Suprapubic skin (tissue), 4 donors: ENCODE measurements at regions not wholly inside any gene's neighbourhood (a gene's known extent, or its start where the extent isn't known, plus 50 kb on each side); places are given as distances from the start of the nearest gene placed in this dataset.
"Not testable (repeated sequence)": the region's sequence is repeated elsewhere in the genome, so short reads cannot be mapped to it uniquely, and the experiment has no call there.

Experiments
- DNase-seq, 2 donors: peaks; one replicate each; pipeline ENCODE4 v3.0.0-alpha.2; 2019; ENCODE audit warnings: low spot score in 2 of 2
- H3K27ac ChIP-seq: fragments of 200-600 bp; sonication (generic); one replicate; pipeline ENCODE4 v1.5.1; 2019
- H3K27me3 ChIP-seq: fragments of 200-600 bp; sonication (generic); one replicate; pipeline ENCODE4 v1.5.1; 2019
- H3K36me3 ChIP-seq: fragments of 200-600 bp; sonication (generic); one replicate; pipeline ENCODE4 v1.5.1; 2019
- H3K4me1 ChIP-seq: fragments of 200-600 bp; sonication (generic); one replicate; pipeline ENCODE4 v1.5.1; 2019
- H3K4me3 ChIP-seq: fragments of 200-600 bp; sonication (generic); one replicate; pipeline ENCODE4 v1.5.1; 2019; ENCODE audit warnings: mild to moderate bottlenecking
- H3K9me3 ChIP-seq: fragments of 200-600 bp; sonication (generic); one replicate; pipeline ENCODE4 v1.5.1; 2019
- EP300 ChIP-seq: sonication (generic); formaldehyde crosslinking; IDR thresholded peaks from one replicate; pipeline ENCODE4 v1.6.1; 2017; ENCODE audit warnings: antibody characterized with exemption
- POLR2A ChIP-seq, 2 donors: fragments of 450-650 bp; IDR thresholded peaks; one replicate each; pipeline ENCODE4 v1.6.1; 2017; ENCODE audit warnings: antibody characterized with exemption in 2 of 2, mild to moderate bottlenecking in 2 of 2, moderate library complexity in 2 of 2
- POLR2AphosphoS5 ChIP-seq, 3 donors: sonication (generic); formaldehyde crosslinking; IDR thresholded peaks; one replicate each; pipeline ENCODE4 v1.6.1; 2017; ENCODE audit warnings: antibody characterized with exemption in 3 of 3
- WGBS: methylation state at CpG from one replicate; pipeline ENCODE4 v1.1.5; 2018; 5-methylcytosine and 5-hydroxymethylcytosine counted together
- TF ChIP-seq, protein P1 (sequence below), 2 donors: fragments of 200-600 bp in 1 of 2; fragments of 450-650 bp in 1 of 2; sonication (generic) in 1 of 2; IDR thresholded peaks; one replicate each; pipeline ENCODE4 v1.5.1; 2016 to 2019; ENCODE audit warnings: antibody characterized with exemption in 2 of 2, mild to moderate bottlenecking in 1 of 2, moderate library complexity in 1 of 2

DNA sequence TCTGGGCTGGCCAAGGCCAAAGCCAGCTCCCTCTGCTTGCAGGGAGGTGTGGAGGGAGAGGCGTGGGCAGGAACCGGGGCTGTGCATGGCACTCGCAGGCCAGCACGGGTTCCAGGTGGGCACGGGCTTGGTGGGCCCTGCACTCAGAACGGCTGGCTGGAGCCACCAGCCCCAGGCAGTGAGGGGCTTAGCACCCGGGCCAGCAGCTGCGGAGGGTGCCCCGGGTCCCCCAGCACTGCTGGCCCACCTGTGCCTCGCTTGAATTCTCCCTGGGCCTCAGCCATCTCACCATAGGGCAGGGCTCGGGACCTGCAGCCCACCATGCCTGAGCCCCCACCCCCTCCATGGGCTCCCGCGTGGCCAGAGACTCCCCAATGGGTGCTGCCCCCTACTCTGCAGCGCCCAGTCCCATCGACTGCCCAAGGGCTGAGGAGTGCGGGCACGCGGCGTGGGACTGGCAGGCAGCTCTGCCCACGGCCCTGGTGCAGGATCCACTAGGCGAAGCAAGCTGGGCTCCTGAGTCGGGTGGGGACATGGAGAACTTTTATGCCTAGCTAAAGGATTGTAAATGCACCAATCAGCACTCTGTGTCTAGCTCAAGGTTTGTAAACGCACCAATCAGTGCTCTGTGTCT, 193.9 kb downstream of the LARP7 start:
- DNase-seq, result no peak
- no peaks in the 10 kb centered on the region for H3K27me3 ChIP-seq
- no peaks in the 10 kb centered on the region for H3K36me3 ChIP-seq
- H3K4me1 ChIP-seq, result no peaks in the 10 kb centered on the region
- no peak overlapping the region for H3K4me3 ChIP-seq
- TF ChIP-seq EP300 (no peak), POLR2AphosphoS5 (IDR thresholded peaks at IDR 0.05) (no peak), POLR2A (IDR thresholded peaks at IDR 0.05) (no peak)
- TF ChIP-seq, protein P1, sequence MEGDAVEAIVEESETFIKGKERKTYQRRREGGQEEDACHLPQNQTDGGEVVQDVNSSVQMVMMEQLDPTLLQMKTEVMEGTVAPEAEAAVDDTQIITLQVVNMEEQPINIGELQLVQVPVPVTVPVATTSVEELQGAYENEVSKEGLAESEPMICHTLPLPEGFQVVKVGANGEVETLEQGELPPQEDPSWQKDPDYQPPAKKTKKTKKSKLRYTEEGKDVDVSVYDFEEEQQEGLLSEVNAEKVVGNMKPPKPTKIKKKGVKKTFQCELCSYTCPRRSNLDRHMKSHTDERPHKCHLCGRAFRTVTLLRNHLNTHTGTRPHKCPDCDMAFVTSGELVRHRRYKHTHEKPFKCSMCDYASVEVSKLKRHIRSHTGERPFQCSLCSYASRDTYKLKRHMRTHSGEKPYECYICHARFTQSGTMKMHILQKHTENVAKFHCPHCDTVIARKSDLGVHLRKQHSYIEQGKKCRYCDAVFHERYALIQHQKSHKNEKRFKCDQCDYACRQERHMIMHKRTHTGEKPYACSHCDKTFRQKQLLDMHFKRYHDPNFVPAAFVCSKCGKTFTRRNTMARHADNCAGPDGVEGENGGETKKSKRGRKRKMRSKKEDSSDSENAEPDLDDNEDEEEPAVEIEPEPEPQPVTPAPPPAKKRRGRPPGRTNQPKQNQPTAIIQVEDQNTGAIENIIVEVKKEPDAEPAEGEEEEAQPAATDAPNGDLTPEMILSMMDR (IDR thresholded peaks at IDR 0.05), result no peak
- WGBS, result 92% methylated on average over 5 of the region's 23 CpGs
- H3K27ac ChIP-seq, result no peak overlapping the region
- no peaks in the 10 kb centered on the region for H3K9me3 ChIP-seq

DNA sequence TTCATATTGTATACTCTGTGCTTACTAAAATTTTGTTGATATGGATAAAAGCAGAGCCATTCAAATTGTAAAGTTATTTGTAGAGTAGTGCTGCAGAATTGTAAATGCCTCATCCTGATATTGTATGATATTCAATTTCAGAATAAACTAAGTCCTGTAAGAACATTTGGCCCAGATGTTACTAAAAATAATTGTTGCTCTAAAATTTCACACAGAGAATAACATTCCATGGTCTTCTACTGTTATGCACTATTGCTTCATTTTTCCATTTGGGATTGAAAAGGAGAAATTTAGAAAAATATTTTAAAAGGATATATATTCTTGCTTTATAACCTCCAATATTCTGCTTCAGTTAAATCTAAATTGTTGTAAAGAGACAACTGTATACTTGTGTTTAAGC, 195.6 kb downstream of the LARP7 start:
- TF ChIP-seq POLR2A (IDR thresholded peaks at IDR 0.05) (no peak), POLR2AphosphoS5 (IDR thresholded peaks at IDR 0.05) (no peak), EP300 (no peak)
- TF ChIP-seq, protein P1 (IDR thresholded peaks at IDR 0.05), result no peak
- H3K27ac ChIP-seq, result no peak overlapping the region
- no peaks in the 10 kb centered on the region for H3K4me1 ChIP-seq
- no peak for DNase-seq
- H3K36me3 ChIP-seq, result no peaks in the 10 kb centered on the region
- H3K4me3 ChIP-seq, result no peak overlapping the region
- H3K27me3 ChIP-seq, result no peaks in the 10 kb centered on the region
- peaks cover 5% of the 10 kb centered on the region for H3K9me3 ChIP-seq

DNA sequence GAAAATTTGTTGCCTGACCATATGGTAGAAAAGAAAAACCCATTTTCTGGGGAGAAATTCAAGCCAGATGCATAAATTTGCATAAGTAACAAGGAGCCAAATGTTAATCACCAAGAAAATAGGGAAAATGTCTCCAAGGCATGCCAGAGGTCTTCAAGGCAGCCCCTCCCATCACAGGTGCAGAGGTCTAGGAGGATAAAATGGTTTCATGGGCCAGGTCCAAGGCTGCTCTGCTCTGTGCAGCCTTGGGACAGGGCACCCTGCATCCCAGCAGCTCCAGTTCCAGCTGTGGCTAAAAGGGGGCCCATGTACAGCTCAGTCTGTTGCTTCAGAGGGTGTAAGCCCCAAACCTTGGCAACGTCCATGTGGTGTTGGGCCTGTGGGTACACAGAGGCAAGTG, 200.0 kb downstream of the LARP7 start:
- Histone ChIP-seq H3K27ac (no peak overlapping the region), H3K4me1 (no peaks in the 10 kb centered on the region), H3K9me3 (peaks cover 5% of the 10 kb centered on the region), H3K27me3 (no peaks in the 10 kb centered on the region), H3K36me3 (no peaks in the 10 kb centered on the region), H3K4me3 (no peak overlapping the region)
- WGBS, result 0% methylated on average over 1 of the region's 1 CpG
- DNase-seq, result no peak
- TF ChIP-seq, protein P1 (IDR thresholded peaks at IDR 0.05), result no peak

DNA sequence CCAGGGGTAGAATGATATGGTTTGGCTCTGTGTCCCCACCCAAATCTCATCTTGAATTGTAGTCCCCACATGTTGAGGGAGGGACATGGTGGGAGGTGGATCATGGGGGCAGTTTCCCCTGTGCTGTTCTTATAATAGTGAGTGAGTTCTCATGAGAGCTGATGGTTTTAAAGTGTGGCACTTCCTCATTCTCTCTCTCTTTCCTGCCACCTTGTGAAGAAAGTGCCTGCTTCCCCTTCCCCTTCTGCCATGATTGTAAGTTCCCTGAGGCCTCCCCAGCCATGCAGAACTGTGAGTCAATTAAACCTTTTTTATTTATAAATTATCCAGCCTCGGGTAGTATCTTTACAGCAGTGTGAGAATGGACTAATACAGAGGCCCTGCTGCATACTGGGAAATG, 201.1 kb downstream of the LARP7 start:
- WGBS, result 50% methylated on average over 1 of the region's 1 CpG
- H3K4me3 ChIP-seq, H3K27me3 ChIP-seq, H3K4me1 ChIP-seq, DNase-seq, H3K9me3 ChIP-seq, H3K27ac ChIP-seq, H3K36me3 ChIP-seq: not testable (repeated sequence)

DNA sequence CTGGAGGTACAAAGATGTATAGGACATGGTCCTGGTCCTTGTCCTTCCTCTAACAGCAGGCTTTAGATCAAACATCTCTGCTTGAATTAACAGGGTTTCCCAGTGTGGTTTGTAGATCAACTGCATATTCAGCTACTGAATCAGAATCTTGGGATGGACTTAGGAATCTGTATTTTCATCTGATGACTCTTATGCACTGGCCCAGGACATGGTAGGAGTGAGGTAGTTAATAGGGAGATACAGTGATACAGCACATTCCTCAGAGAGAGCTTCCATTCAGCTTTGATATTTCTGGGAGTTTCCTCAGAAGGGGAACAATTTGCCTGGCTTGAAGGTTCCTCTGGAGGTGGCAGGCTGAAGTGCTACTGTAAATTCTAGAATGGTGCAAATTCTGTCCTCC, 203.1 kb downstream of the LARP7 start:
- no peak for TF ChIP-seq EP300
- no peak for TF ChIP-seq POLR2A (IDR thresholded peaks at IDR 0.05)
- no peak for TF ChIP-seq POLR2AphosphoS5 (IDR thresholded peaks at IDR 0.05)
- TF ChIP-seq, protein P1 (IDR thresholded peaks at IDR 0.05), result no peak
- Histone ChIP-seq H3K36me3 (no peaks in the 10 kb centered on the region), H3K27ac (no peak overlapping the region), H3K4me3 (no peak overlapping the region), H3K27me3 (no peaks in the 10 kb centered on the region), H3K4me1 (no peaks in the 10 kb centered on the region), H3K9me3 (peaks cover 5% of the 10 kb centered on the region)
- DNase-seq, result no peak

DNA sequence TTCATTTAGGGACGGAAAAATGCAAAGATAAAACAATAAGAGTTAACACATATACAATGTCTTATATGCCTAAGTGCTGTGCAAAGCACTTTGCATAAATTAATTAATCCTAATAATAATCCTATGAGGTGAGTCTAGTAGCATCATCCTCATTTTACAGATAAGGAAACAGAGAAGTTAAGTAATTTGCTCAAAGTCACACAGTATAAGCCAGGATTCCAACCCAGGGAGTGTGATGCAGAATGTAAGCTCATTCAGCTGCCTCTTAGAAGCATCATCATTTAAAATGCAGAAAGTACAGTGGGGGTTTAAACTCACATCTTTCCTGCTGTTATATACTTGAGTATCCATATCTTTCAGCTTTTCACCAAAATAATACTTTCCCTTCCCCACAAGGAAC, 203.7 kb downstream of the LARP7 start:
- DNase-seq, result no peak
- H3K4me1 ChIP-seq, result no peaks in the 10 kb centered on the region
- H3K4me3 ChIP-seq, result no peak overlapping the region
- peaks cover 5% of the 10 kb centered on the region for H3K9me3 ChIP-seq
- H3K27ac ChIP-seq, result no peak overlapping the region
- H3K36me3 ChIP-seq, result no peaks in the 10 kb centered on the region
- TF ChIP-seq POLR2AphosphoS5 (IDR thresholded peaks at IDR 0.05) (no peak), POLR2A (IDR thresholded peaks at IDR 0.05) (no peak), EP300 (no peak)
- TF ChIP-seq, protein P1 (IDR thresholded peaks at IDR 0.05), result no peak
- H3K27me3 ChIP-seq, result no peaks in the 10 kb centered on the region
- WGBS, result 86% methylated on average over 1 of the region's 1 CpG
